Stromal cell of bone marrow (primary cell): ENCODE measurements at regions not wholly inside any gene's neighbourhood (a gene's known extent, or its start where the extent isn't known, plus 50 kb on each side); places are given as distances from the start of the nearest gene placed in this dataset.
"Not testable (repeated sequence)": the region's sequence is repeated elsewhere in the genome, so short reads cannot be mapped to it uniquely, and the experiment has no call there.

Source experiments
- DNase-seq: peaks from one replicate; pipeline ENCODE4 v3.0.0-alpha.2; 2012; ENCODE audit warnings: low read depth

DNA sequence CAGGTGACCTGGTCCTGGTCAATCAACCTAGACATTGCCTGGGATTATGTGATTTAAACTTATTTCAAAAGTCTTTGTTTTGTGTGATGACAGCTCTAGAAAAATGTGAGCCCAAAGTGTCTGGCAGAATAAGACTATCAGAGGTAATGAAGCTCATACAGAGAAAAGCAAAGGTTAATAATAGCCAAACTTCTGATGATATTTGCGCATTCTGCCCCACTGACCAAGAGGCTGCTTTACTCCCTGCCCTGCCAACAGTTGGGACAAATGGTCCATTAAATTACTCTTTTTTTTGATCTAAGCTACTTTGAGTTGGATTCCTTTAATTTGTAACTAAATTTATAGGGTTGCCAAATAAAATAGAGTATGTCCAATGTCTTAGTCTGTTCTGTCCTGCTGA is 911.2 kb downstream of the MCTP2 start:
- DNase-seq: no peak

DNA sequence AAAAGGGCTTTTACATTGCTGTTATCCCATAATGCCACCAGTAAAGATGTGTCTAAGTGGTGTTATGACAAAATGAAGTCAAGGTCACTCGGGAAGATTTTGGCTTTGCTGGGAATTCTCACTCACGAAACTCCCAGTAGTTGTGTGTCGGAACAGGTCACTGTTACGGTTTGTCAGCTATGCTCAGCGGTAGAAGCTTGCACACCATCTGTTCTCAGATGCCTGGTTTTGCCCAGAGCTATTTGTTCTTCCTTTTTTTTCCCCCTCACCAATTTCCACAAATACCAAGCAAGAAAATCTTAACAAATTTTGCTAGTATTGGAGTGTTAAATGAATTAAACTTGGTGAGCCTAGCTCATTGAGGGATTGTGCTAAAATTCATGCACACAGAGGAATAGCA is 915.1 kb downstream of the MCTP2 start:
- DNase-seq: no peak

GRCh38 chr15:95148183-95148582 is 916.8 kb downstream of the MCTP2 start:
- DNase-seq: no peak

- no peak for DNase-seq
These were observed 917.7 kb downstream of the MCTP2 start for GRCh38 chr15:95149036-95149435.

GRCh38 chr15:95149771-95150170 is 918.4 kb downstream of the MCTP2 start:
- no peak for DNase-seq

DNA sequence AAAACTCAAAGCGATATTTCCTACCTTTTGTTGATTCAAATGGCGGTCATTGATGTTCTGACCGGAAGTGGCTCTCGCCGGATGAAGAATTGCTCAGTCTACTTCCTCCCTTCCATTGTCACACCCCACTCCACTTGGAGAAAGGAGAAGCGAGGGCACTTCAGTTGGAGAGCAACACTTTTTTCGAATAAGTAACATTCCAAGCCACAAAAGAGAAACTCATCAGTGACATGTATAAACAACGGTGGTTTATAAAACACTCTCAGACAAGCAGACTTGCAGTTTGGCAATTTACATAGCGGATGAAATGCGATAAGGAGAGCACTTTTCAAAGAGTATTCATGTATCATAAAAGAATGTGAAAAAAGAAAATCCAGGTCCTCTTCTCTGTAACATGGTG is 919.1 kb downstream of the MCTP2 start:
- no peak for DNase-seq

- no peak for DNase-seq
These were observed 921.4 kb downstream of the MCTP2 start for GRCh38 chr15:95152741-95153140.

- DNase-seq: not testable (repeated sequence)
These were observed 921.8 kb downstream of the MCTP2 start for GRCh38 chr15:95153201-95153600.

DNA sequence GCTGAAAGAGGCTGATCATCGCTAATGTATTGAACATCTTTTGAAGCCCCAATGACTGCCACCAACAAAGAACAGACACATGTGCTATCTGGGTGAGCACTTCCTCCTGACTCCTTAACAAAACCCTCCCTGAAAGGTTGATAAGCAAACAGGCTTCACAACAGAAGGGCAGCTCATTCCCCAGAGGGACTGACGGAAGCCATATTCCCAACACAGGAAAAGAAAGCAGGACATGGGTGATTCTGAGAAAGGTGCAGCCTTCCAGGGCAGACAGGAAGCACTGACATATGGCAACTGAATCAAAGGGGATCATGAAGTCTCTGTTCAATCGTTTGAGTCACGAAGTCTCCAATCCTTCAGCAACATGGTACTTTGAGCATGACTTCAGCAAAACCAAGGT is 929.0 kb downstream of the MCTP2 start:
- no peak for DNase-seq

DNA sequence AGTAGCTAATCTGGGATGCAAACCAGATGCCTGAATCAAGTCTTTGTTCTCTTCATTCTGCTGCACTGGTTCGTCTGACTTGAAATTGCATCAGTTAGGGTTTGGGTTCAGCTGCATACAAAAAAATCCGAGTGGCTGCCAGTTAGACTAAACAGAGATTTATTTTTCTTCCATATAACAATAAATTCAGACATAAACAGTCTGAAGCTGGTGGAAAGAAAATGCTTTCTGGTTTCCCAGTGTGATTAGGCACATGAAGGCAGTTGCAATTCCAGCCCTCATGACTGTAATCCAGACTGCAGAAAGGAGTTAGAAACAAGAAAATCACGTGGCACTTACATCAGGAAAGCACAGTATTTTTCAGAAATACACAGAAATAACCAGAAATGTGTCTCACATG is 930.7 kb downstream of the MCTP2 start:
- no peak for DNase-seq

DNA sequence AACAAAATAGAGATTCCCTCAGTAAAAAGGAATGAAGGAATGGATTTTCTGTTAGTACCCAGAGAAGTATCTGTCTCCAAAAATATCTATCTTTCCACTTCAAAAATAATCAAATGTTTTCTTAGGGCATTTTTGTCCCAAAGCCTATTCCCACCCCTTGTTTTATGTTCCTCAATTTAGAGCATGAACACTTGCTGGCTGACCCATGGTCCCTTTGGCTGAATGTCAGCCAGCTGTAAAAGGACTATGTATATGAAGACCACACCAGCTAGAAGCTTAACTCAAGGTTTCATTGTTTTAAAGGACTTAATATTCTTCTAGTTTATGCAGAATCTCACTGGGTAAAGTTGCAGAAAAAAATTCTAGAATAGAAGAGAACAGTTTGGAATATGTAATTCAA is 931.2 kb downstream of the MCTP2 start:
- no peak for DNase-seq

GRCh38 chr15:95162967-95163531 is 931.7 kb downstream of the MCTP2 start:
- peak; percentile 71 for DNase-seq

DNA sequence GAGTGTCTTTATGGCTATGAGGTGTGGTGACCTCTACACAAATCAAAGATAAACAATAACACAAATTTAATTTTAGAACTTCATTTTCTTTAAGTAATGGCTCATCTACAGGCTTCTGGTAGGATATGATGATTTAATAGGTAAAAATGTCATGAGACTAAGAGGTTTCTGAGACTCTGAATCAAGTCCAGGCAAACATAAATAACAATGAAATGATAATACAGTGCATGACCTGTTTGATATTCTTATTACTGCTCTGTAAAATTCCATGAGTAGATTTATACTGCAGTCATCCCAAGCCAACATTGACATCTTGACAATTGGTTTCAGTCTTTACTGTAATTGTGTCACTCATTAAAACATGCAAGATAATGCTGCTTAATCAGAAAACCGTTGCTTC is 936.8 kb downstream of the MCTP2 start:
- DNase-seq: no peak

DNA sequence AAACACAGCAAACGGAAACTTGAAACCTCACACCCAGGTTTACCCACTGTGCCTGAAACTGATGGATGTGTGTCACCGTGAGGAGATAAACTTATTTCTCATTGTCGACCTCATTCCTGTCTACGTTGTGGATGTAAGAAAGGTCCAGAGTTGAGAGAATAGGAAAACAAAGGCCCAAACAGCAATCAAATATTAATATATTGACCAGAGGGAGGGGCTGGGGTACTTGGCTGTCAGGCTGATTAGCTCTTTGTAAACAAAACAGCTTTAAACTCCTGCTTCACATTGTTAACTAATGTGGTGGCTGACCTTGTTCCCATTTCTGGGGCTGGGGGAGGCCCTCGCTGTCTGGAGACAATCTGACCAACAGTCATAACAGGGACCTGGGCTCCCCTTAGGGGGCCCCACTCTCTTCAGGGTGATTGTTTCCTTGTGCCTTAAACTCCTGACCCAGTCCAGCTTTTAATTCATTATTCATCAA is 937.6 kb downstream of the MCTP2 start:
- no peak for DNase-seq

DNA sequence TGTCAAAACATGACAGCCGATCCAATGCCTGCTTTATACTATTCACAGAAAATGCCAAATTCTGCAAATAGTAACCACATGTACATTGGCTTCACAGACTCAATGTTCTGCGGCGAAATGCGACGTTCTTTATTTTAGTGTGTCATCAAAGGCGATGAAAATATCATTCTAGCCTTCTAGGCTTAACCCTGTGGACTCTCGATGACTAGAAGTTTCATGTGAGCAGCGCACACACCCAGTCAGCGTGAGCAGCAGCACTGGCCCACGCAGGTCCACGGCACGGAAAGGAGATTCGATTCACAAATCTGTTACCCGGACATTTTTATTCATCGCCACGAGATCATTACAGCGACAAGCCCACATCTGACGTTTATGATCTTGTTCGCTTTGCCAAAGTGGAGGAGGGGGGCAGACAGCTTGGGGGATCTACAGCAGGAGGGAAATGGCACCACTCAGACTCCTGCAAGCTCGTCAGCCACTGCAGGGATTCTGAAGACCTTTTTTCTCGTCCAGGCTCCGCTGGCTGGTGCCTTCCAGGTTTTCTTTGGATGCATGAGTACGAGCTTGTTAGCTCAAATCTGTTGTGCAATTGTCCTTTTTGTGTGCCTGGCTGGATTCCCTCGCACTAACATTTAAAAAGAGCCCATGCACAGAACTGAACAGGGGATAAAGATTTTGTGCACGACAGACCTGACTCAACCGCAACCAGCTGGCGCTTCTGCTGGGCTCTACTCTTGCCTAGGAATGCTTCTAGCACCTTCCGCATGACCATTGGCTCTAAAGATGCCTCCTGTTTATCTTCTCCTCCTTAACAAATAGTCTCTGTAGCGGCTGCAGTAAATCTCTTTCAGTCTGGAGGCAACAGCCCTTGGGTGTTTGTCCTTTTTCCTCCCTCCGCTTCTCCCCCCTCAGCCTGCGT is 938.4 kb downstream of the MCTP2 start:
- DNase-seq: peak; percentile 40

DNA sequence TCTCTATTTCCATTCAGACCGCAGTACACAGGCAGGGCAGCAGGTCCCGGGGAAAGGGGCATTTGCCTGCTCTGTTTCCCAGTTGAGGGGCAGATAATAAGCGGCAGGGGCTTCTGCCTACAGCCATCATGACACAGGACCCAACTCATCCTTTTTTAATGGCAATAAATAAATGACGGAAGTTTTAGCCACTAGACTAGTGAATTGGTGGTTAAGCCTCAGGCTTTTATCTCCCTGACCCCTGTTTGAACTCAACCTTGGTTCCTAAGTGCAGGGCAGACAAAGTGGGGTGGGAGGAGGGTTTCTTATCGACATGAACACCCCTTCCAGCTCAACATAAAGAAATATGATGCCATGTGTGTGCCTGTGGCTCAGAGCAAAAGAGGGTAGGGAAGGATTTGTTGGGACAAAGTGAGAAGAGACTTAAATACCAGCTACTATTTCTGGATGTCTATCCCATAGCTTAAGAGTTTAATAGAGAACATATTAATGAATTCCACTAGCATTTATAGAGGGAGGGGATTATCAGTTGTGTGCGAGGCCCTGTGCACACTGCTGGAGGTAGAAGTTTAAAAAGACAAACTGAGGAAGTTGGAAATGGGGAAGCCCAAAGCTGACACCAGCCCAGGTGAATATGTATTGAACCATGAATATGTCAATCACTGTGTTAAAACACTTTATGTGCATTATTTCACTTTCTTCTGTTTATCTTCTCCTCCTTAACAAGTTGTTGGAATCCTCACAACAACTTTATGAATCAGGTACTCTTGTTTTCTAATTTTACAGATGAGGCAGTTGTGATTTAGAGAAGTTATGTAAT is 939.4 kb downstream of the MCTP2 start:
- no peak for DNase-seq

GRCh38 chr15:95171564-95171963 is 940.2 kb downstream of the MCTP2 start:
- no peak for DNase-seq

DNA sequence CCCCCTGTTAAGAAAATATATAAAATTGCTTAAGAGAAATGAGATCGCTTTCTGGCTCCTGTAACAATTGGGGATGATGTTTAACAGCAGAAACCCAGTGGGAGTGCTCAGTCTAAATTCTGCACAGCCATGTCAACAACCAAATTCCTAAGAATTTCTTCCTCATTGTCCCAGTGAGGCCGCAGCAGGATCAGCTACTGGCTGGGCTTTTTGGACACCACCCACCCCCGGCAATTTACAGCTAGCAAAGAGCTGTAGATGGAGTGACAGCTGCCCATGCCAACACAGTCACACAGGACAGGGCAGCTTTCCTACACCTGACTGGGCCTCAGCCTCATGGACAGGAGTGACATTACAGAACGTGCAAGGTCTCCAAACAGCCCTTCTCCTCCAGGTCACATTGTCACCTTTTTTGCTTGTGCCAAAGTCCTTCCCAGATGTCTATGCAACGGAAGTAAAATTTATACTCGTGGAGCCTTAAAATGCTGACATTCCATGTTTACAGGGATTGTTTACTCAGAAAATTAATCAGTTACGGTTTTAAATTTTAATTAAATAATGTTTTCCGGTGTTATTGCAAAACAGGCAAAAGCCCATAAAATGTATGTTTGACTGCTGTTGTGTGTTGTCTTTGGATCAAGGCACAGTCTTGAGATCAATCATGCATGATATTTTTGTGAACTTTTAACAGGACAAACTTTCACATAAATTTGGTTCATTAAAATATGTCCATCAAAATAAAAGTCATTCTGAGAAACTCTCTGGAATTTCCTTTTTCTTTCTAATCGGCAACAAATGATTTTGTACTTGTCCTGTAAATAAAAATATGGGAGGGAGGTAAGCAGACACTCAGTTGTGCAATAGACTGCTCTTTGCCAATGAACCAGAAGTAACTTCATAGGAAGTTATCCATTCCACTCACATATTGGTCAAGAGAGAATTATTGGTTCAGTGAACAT is 943.2 kb downstream of the MCTP2 start:
- DNase-seq: peak; percentile 39

- no peak for DNase-seq
These were observed 944.7 kb downstream of the MCTP2 start for GRCh38 chr15:95175914-95176658.

DNA sequence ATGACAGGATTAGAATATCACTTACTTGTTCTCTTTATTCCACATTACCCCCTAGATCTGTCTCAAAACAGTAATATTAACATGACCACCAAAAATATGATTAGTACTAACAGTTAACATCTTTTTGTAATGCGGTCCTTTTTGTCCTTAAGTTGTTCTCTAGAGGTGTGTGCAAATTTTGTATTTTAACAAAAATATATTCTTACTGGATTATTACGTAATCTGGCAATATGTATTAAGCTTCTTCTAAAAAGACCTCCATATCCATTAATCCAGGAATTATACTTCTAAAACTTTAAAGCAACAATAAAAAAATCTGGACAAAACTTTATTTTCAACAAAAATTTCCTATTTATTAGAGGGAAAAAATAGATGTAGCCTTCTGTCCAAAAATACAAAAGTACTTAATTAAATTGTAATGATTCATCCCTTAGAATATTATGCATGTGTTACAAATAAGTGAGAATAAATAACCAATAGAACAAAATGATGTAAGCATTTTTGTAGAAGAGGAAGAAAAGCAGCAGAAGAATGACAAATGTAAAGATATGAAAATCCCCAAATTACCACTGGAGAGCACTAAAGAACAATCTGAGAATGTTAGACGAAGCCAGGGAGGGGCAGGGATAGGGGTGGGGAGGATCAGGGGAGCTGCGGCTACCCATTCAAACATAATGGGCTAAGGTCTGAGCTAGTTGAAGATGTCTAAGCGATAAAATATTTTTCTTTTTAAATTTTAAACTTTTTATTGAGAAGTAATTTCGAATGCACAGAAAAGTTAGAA is 945.6 kb downstream of the MCTP2 start:
- DNase-seq: no peak
